HG03039 (cell line): ENCODE measurements at regions not wholly inside any gene's neighbourhood (a gene's known extent, or its start where the extent isn't known, plus 50 kb on each side); places are given as distances from the start of the nearest gene placed in this dataset.

Experiments
- ATAC-seq: cut with Tn5 transposase; IDR thresholded peaks from one replicate; pipeline ENCODE4 v1.9.1; 2021; ENCODE audit warnings: mild to moderate bottlenecking, moderate library complexity; ENCODE audit not compliant: unreplicated experiment

- ATAC-seq: no peak
Observed at GRCh38 chr11:95520369-95521132, 269.0 kb downstream of the FAM76B start.

- ATAC-seq: no peak
Observed at GRCh38 chr11:95519912-95520311, 269.7 kb downstream of the FAM76B start.

- ATAC-seq: no peak
Observed at GRCh38 chr11:95517453-95517852, 272.1 kb downstream of the FAM76B start.

- no peak for ATAC-seq
Observed at GRCh38 chr11:95516786-95517185, 272.8 kb downstream of the FAM76B start.

- no peak for ATAC-seq
Observed at GRCh38 chr11:95516175-95516574, 273.4 kb downstream of the FAM76B start.

- ATAC-seq: no peak
Observed at GRCh38 chr11:95515371-95515770, 274.2 kb downstream of the FAM76B start.

- no peak for ATAC-seq
Observed at GRCh38 chr11:95514416-95515110, 275.0 kb downstream of the FAM76B start.

- no peak for ATAC-seq
Observed at GRCh38 chr11:95512682-95513081, 276.9 kb downstream of the FAM76B start.

GRCh38 chr11:95512177-95512576, 277.4 kb downstream of the FAM76B start:
- ATAC-seq: no peak

GRCh38 chr11:95508219-95508890, 277.4 kb upstream of the SESN3 start:
- no peak for ATAC-seq

GRCh38 chr11:95507794-95508193, 276.8 kb upstream of the SESN3 start:
- ATAC-seq: no peak

- no peak for ATAC-seq
Observed at GRCh38 chr11:95506777-95507176, 275.8 kb upstream of the SESN3 start.

- ATAC-seq: no peak
Observed at GRCh38 chr11:95505927-95506426, 275.0 kb upstream of the SESN3 start.

- no peak for ATAC-seq
Observed at GRCh38 chr11:95503047-95503446, 272.0 kb upstream of the SESN3 start.

GRCh38 chr11:95502522-95502921, 271.5 kb upstream of the SESN3 start:
- no peak for ATAC-seq

- ATAC-seq: no peak
Observed at GRCh38 chr11:95501761-95502266, 270.8 kb upstream of the SESN3 start.

GRCh38 chr11:95500466-95500865, 269.5 kb upstream of the SESN3 start:
- no peak for ATAC-seq

- no peak for ATAC-seq
Observed at GRCh38 chr11:95499516-95500135, 268.6 kb upstream of the SESN3 start.

GRCh38 chr11:95498722-95499425, 267.9 kb upstream of the SESN3 start:
- ATAC-seq: no peak

GRCh38 chr11:95496901-95497300, 265.9 kb upstream of the SESN3 start:
- no peak for ATAC-seq
